HG03460 (cell line): ENCODE measurements at regions not wholly inside any gene's neighbourhood (a gene's known extent, or its start where the extent isn't known, plus 50 kb on each side); places are given as distances from the start of the nearest gene placed in this dataset.

Source experiments
- ATAC-seq: cut with Tn5 transposase; IDR thresholded peaks from one replicate; pipeline ENCODE4 v1.9.1; 2021; ENCODE audit not compliant: unreplicated experiment

GRCh38 chr3:182436547-182436946 lies 356.8 kb upstream of the ATP11B start:
- ATAC-seq: no peak

- ATAC-seq: no peak
These were observed 354.9 kb upstream of the ATP11B start for GRCh38 chr3:182438398-182438797.

- ATAC-seq: no peak
These were observed 353.2 kb upstream of the ATP11B start for GRCh38 chr3:182440101-182440500.

GRCh38 chr3:182445576-182445975 lies 347.7 kb upstream of the ATP11B start:
- no peak for ATAC-seq

GRCh38 chr3:182450942-182451787 lies 342.1 kb upstream of the ATP11B start:
- ATAC-seq: no peak

- no peak for ATAC-seq
These were observed 341.4 kb upstream of the ATP11B start for GRCh38 chr3:182451871-182452270.

- no peak for ATAC-seq
These were observed 338.3 kb upstream of the ATP11B start for GRCh38 chr3:182455011-182455410.

- no peak for ATAC-seq
These were observed 333.0 kb upstream of the ATP11B start for GRCh38 chr3:182460303-182460702.

- no peak for ATAC-seq
These were observed 331.2 kb upstream of the ATP11B start for GRCh38 chr3:182462152-182462551.

GRCh38 chr3:182464513-182465145 lies 328.7 kb upstream of the ATP11B start:
- ATAC-seq: no peak

GRCh38 chr3:182465301-182466185 lies 327.8 kb upstream of the ATP11B start:
- no peak for ATAC-seq

GRCh38 chr3:182469086-182469485 lies 324.2 kb upstream of the ATP11B start:
- ATAC-seq: no peak

- ATAC-seq: no peak
These were observed 323.1 kb upstream of the ATP11B start for GRCh38 chr3:182470187-182470586.

GRCh38 chr3:182473191-182473710 lies 320.1 kb upstream of the ATP11B start:
- no peak for ATAC-seq

- ATAC-seq: no peak
These were observed 314.9 kb upstream of the ATP11B start for GRCh38 chr3:182478369-182478768.

GRCh38 chr3:182479419-182480336 lies 313.6 kb upstream of the ATP11B start:
- no peak for ATAC-seq

GRCh38 chr3:182482705-182483104 lies 310.6 kb upstream of the ATP11B start:
- no peak for ATAC-seq

GRCh38 chr3:182484682-182485081 lies 308.6 kb upstream of the ATP11B start:
- no peak for ATAC-seq

GRCh38 chr3:182485301-182485700 lies 308.0 kb upstream of the ATP11B start:
- no peak for ATAC-seq

- ATAC-seq: no peak
These were observed 306.8 kb upstream of the ATP11B start for GRCh38 chr3:182486463-182486862.
